22Rv1 (cell line): ENCODE measurements at regions not wholly inside any gene's neighbourhood (a gene's known extent, or its start where the extent isn't known, plus 50 kb on each side); places are given as distances from the start of the nearest gene placed in this dataset.

ENCODE experiments used
- CTCF ChIP-seq: fragments of 450-650 bp; IDR thresholded peaks from 2 replicates; pipeline ENCODE4 v1.5.1; 2017; ENCODE audit warnings: mild to moderate bottlenecking
- ZFX ChIP-seq: fragments of 450-650 bp; IDR thresholded peaks from 2 replicates; pipeline ENCODE4 v1.6.1; 2017; ENCODE audit warnings: antibody characterized with exemption, borderline replicate concordance

GRCh38 chr20:6921717-6922386 is 154.4 kb downstream of the BMP2 start:
- TF ChIP-seq CTCF (no peak), ZFX (no peak)
